Panc1 (cell line): ENCODE measurements at regions not wholly inside any gene's neighbourhood (a gene's known extent, or its start where the extent isn't known, plus 50 kb on each side); places are given as distances from the start of the nearest gene placed in this dataset.

Experiments
- ATAC-seq: fragments of 200-7000 bp; cut with Tn5 transposase; 2 replicates; pipeline ENCODE4 v1.9.1; 2020; ENCODE audit warnings: mild to moderate bottlenecking, moderate library complexity
- BruUV-seq: library from RNA; stranded (reverse); fragments of 400-500 nt; replicated peaks from 2 replicates; lab custom pipeline; 2021; lab: Mats Ljungman, UMichigan
- CTCF ChIA-PET: fragments of 300-600 bp; sonication (Branson Sonifier 250); formaldehyde crosslinking; loops from one replicate; lab custom pipeline; 2022; ENCODE audit warnings: antibody characterized with exemption; lab: Charles Lee
- POLR2A ChIA-PET: fragments of 300-600 bp; sonication (Branson Sonifier 250); formaldehyde crosslinking; loops from one replicate; lab custom pipeline; 2022; ENCODE audit warnings: antibody characterized with exemption; lab: Charles Lee
- DNase-seq: peaks from one replicate; pipeline ENCODE4 v3.0.0-alpha.2; 2010; ENCODE audit warnings: low read depth, low spot score
- H3K27ac ChIP-seq: 2 replicates; pipeline ENCODE4 v1.5.1; 2011; ENCODE audit warnings: mild to moderate bottlenecking, low read length, inconsistent platforms
- H3K27me3 ChIP-seq: fragments of 200-500 bp; sonication (Bioruptor generic); 2 replicates; pipeline ENCODE4 v1.6.0; 2014; ENCODE audit warnings: low read length, inconsistent platforms; ENCODE audit not compliant: control insufficient read depth, insufficient read depth
- H3K36me3 ChIP-seq: fragments of 200-500 bp; sonication (Bioruptor generic); 2 replicates; pipeline ENCODE4 v1.5.1; 2014; ENCODE audit warnings: inconsistent platforms, mild to moderate bottlenecking, low read length, moderate library complexity; ENCODE audit not compliant: control insufficient read depth, insufficient read depth
- H3K4me1 ChIP-seq: 2 replicates; pipeline ENCODE4 v1.5.1; 2011; ENCODE audit warnings: inconsistent platforms, mild to moderate bottlenecking, low read length, moderate library complexity; ENCODE audit not compliant: control insufficient read depth, insufficient read depth
- H3K4me3 ChIP-seq, 2 experiments: 2 replicates each; pipeline ENCODE4 v1.5.1; 2011 to 2012; ENCODE audit warnings: low read depth in 2 of 2, low read length in 2 of 2, mild to moderate bottlenecking in 2 of 2, inconsistent platforms in 1 of 2, moderate library complexity in 1 of 2
- H3K9me3 ChIP-seq: fragments of 200-500 bp; sonication (Bioruptor generic); 2 replicates; pipeline ENCODE4 v1.5.1; 2014; ENCODE audit warnings: low read depth, mild to moderate bottlenecking, inconsistent platforms, low read length, moderate library complexity; ENCODE audit not compliant: control insufficient read depth, insufficient read depth
- CTCF ChIP-seq: fragments of 450-650 bp; IDR thresholded peaks from 2 replicates; pipeline ENCODE4 v1.5.1; 2017; ENCODE audit warnings: mild to moderate bottlenecking
- POLR2AphosphoS5 ChIP-seq: IDR thresholded peaks from 2 replicates; pipeline ENCODE4 v1.6.1; 2012; ENCODE audit warnings: mild to moderate bottlenecking, low read depth, low read length, moderate library complexity
- SIN3A ChIP-seq: IDR thresholded peaks from 2 replicates; pipeline ENCODE4 v1.6.1; 2012; ENCODE audit warnings: low read depth, mild to moderate bottlenecking, low read length, moderate library complexity, borderline replicate concordance; ENCODE audit not compliant: insufficient read depth
- TCF7L2 ChIP-seq: IDR thresholded peaks from 2 replicates; pipeline ENCODE4 v1.6.1; 2011; ENCODE audit warnings: mild to moderate bottlenecking, low read depth, low read length, inconsistent platforms
- in situ Hi-C: cut with HindIII; loops from 2 replicates; pipeline ENCODE4 v1.10.0; 2016; ENCODE audit warnings: low sequenced_read_pairs, low pct_unique_long_range_greater_than_20kb
- intact Hi-C: fragments of 100-400 bp; cut with micrococcal nuclease; formaldehyde crosslinking; loops from one replicate; pipeline ENCODE4 v1.10.0; 2022; ENCODE audit not compliant: unreplicated experiment
- TF ChIP-seq, protein P1 (sequence below), 2 experiments: IDR thresholded peaks; 2 replicates each; pipeline ENCODE4 v1.6.1; 2011 to 2012; ENCODE audit warnings: low read depth in 2 of 2, control low read depth in 1 of 2, low read length in 1 of 2, mild to moderate bottlenecking in 1 of 2, moderate library complexity in 1 of 2; ENCODE audit not compliant: insufficient read depth in 1 of 2

DNA sequence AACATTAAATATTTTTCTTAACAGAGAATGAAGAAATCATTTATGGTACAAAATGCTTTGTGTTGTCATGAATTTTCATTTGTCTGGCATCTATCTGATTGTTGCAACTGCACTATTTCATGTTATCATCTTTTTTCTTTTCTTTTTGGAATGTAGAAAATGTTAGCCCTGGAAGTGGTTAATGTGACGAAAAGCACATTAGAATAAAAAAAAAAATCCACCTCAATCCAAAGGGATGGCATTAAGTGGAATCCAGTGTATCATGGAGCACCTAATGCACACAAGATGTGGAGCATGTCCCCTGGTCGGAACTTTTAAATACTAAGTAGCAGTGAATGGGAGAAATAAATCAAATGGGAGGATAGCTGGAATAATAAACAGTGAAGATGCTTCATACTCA lies 172.9 kb upstream of the MCHR2 start:
- POLR2A ChIA-PET = no interaction called here
- no peaks in the 10 kb centered on the region for H3K9me3 ChIP-seq
- H3K27me3 ChIP-seq = peaks cover 2% of the 10 kb centered on the region; the same call in 1 of the 2 replicates
- no peaks in the 10 kb centered on the region for H3K4me1 ChIP-seq
- no peak overlapping the region for H3K4me3 ChIP-seq
- in situ Hi-C loops = no loop called here
- CTCF ChIA-PET = no interaction called here
- no peaks in the 10 kb centered on the region for H3K36me3 ChIP-seq
- intact Hi-C loops = no loop called here
- ATAC-seq (no peak), DNase-seq (no peak)
- TF ChIP-seq POLR2AphosphoS5 (no peak), SIN3A (no peak), TCF7L2 (no peak), CTCF (no peak)
- TF ChIP-seq, protein P1, sequence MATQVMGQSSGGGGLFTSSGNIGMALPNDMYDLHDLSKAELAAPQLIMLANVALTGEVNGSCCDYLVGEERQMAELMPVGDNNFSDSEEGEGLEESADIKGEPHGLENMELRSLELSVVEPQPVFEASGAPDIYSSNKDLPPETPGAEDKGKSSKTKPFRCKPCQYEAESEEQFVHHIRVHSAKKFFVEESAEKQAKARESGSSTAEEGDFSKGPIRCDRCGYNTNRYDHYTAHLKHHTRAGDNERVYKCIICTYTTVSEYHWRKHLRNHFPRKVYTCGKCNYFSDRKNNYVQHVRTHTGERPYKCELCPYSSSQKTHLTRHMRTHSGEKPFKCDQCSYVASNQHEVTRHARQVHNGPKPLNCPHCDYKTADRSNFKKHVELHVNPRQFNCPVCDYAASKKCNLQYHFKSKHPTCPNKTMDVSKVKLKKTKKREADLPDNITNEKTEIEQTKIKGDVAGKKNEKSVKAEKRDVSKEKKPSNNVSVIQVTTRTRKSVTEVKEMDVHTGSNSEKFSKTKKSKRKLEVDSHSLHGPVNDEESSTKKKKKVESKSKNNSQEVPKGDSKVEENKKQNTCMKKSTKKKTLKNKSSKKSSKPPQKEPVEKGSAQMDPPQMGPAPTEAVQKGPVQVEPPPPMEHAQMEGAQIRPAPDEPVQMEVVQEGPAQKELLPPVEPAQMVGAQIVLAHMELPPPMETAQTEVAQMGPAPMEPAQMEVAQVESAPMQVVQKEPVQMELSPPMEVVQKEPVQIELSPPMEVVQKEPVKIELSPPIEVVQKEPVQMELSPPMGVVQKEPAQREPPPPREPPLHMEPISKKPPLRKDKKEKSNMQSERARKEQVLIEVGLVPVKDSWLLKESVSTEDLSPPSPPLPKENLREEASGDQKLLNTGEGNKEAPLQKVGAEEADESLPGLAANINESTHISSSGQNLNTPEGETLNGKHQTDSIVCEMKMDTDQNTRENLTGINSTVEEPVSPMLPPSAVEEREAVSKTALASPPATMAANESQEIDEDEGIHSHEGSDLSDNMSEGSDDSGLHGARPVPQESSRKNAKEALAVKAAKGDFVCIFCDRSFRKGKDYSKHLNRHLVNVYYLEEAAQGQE (IDR thresholded peaks at IDR 0.05; ENCODE audit: insufficient read depth in 1 of 2, low read depth in 2 of 2, low read length in 1 of 2) = no peak
- H3K27ac ChIP-seq = no peak overlapping the region
- no TSS peak for BruUV-seq

DNA sequence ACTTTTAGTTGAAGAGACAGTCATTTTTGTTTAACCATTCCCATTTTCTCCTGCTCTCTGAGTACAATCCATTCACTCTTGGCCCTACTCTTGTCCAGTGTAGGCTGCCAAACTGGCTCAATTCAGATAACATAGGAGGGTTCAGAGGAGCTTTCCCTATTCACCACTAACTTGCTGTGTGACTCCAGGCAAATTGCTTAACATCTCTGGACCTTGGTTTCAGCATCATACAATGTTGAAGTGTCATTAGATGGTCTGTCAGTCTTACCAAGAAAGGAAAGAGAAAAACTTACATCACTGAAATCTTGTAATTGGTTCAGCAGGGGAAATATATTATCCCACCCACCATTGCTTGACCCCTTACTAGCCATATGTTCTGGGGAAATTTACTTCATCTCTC lies 171.4 kb upstream of the MCHR2 start:
- intact Hi-C loops (no loop called here), in situ Hi-C loops (no loop called here)
- no peak overlapping the region for H3K4me3 ChIP-seq
- ATAC-seq = no peak
- H3K36me3 ChIP-seq = no peaks in the 10 kb centered on the region
- no peak overlapping the region for H3K27ac ChIP-seq
- TF ChIP-seq, protein P1 (IDR thresholded peaks at IDR 0.05; ENCODE audit: insufficient read depth in 1 of 2, low read depth in 2 of 2, low read length in 1 of 2) = no peak
- TF ChIP-seq SIN3A (no peak), CTCF (no peak), POLR2AphosphoS5 (no peak), TCF7L2 (no peak)
- CTCF ChIA-PET = no interaction called here
- H3K9me3 ChIP-seq = no peaks in the 10 kb centered on the region
- H3K4me1 ChIP-seq = no peaks in the 10 kb centered on the region
- POLR2A ChIA-PET = no interaction called here
- no peak for DNase-seq
- no TSS peak for BruUV-seq
- peaks cover 2% of the 10 kb centered on the region; the same call in 1 of the 2 replicates for H3K27me3 ChIP-seq
